Adrenal gland (tissue), 9 donors: ENCODE measurements at regions not wholly inside any gene's neighbourhood (a gene's known extent, or its start where the extent isn't known, plus 50 kb on each side); places are given as distances from the start of the nearest gene placed in this dataset.

ENCODE experiments used
- DNase-seq, 7 donors: peaks; one replicate each; pipeline ENCODE4 v3.0.0-alpha.2; 2019 to 2020
- H3K27ac ChIP-seq, 5 donors: fragments of 200-600 bp; sonication (generic) in 4 of 5; 1 replicate in 3 of 5; 2 replicates in 2 of 5; pipeline versions ENCODE4 v1.5.1 to v1.8.0; 2016 to 2020; ENCODE audit warnings: mild to moderate bottlenecking in 1 of 5
- H3K27me3 ChIP-seq: fragments of 200-600 bp; 2 replicates; pipeline ENCODE4 v1.8.0; 2021
- H3K36me3 ChIP-seq, 2 donors: fragments of 200-600 bp; replicated peaks in 1 of 2; 1 replicate in 1 of 2; 2 replicates in 1 of 2; pipeline versions ENCODE4 v1.5.1 to v1.8.0; 2018 to 2022
- H3K4me1 ChIP-seq, 2 donors: fragments of 200-600 bp; replicated peaks in 1 of 2; 1 replicate in 1 of 2; 2 replicates in 1 of 2; pipeline versions ENCODE4 v1.5.1 to v1.8.0; 2018 to 2021
- H3K4me3 ChIP-seq, 4 donors: fragments of 200-600 bp; sonication (generic) in 3 of 4; one replicate each; pipeline ENCODE4 v1.5.1; 2016 to 2018
- H3K9me3 ChIP-seq, 3 donors: fragments of 200-600 bp; sonication (generic) in 1 of 3; replicated peaks in 1 of 3; 1 replicate in 2 of 3; 2 replicates in 1 of 3; pipeline versions ENCODE4 v1.5.1 to v1.8.0; 2016 to 2021
- CTCF ChIP-seq, 6 experiments: fragments of 450-650 bp in 4 of 6; fragments of 200-600 bp in 2 of 6; sonication (generic) in 1 of 6; IDR thresholded peaks; 1 replicate in 5 of 6; 2 replicates in 1 of 6; pipeline versions ENCODE4 v1.5.1 to v1.8.0; 2016 to 2021; ENCODE audit warnings: antibody characterized with exemption in 6 of 6, mild to moderate bottlenecking in 2 of 6, moderate library complexity in 1 of 6
- POLR2A ChIP-seq, 2 donors: fragments of 450-650 bp; IDR thresholded peaks; one replicate each; pipeline ENCODE4 v1.6.1; 2017; ENCODE audit warnings: antibody characterized with exemption in 2 of 2, mild to moderate bottlenecking in 2 of 2, moderate library complexity in 1 of 2
- WGBS, 4 donors: extraction: QIAGEN DNeasy Blood & Tissue Kit in 2 of 4; methylation state at CpG; one replicate each; pipeline versions ENCODE4 v1.1.5 to v1.1.7; 2013 to 2017; 5-methylcytosine and 5-hydroxymethylcytosine counted together
- intact Hi-C, 2 donors: fragments of 100-400 bp; cut with DNase I; formaldehyde crosslinking; loops; one replicate each; pipeline versions ENCODE4 v1.14.1 to v1.15.0; 2022 to 2023
- donor health status: healthy with polysubstance abuse.
- donor health status: Bipolar disorder and iron deficiency.
- donor health status: DM: yes; HTN: yes; CAD: no.
- donor health status: DM: no; HTN: no; CAD: no.
- donor health status: DM: no; HTN: no; CAD: no.

- H3K27ac ChIP-seq: no peak overlapping the region
- H3K9me3 ChIP-seq: no peaks in the 10 kb centered on the region
- H3K4me1 ChIP-seq: no peaks in the 10 kb centered on the region
- no peaks in the 10 kb centered on the region for H3K36me3 ChIP-seq
- no peaks in the 10 kb centered on the region for H3K27me3 ChIP-seq
- DNase-seq: no peak
- intact Hi-C loops: no loop called here
- H3K4me3 ChIP-seq: no peak overlapping the region
- TF ChIP-seq CTCF (IDR thresholded peaks at IDR 0.05) (no peak), POLR2A (IDR thresholded peaks at IDR 0.05) (no peak)
Observed at GRCh38 chr4:58070726-58071125, 960.5 kb upstream of the IGFBP7 start.

- H3K4me1 ChIP-seq: no peaks in the 10 kb centered on the region
- no peaks in the 10 kb centered on the region for H3K36me3 ChIP-seq
- DNase-seq: no peak
- TF ChIP-seq CTCF (IDR thresholded peaks at IDR 0.05) (no peak), POLR2A (IDR thresholded peaks at IDR 0.05) (no peak)
- H3K27ac ChIP-seq: no peak overlapping the region
- no peaks in the 10 kb centered on the region for H3K27me3 ChIP-seq
- no peaks in the 10 kb centered on the region for H3K9me3 ChIP-seq
- 47 to 63% (median 51%) methylated on average over 3 of the region's 3 CpGs for WGBS, 4 donors
- H3K4me3 ChIP-seq: no peak overlapping the region
- intact Hi-C loops: no loop called here
Observed at GRCh38 chr4:58064653-58065052, 954.5 kb upstream of the IGFBP7 start.

GRCh38 chr4:58063404-58064160 lies 953.4 kb upstream of the IGFBP7 start:
- Histone ChIP-seq H3K4me3 (no peak overlapping the region), H3K9me3 (no peaks in the 10 kb centered on the region), H3K4me1 (no peaks in the 10 kb centered on the region), H3K27me3 (no peaks in the 10 kb centered on the region), H3K36me3 (no peaks in the 10 kb centered on the region), H3K27ac (no peak overlapping the region)
- DNase-seq: no peak
- intact Hi-C loops: no loop called here
- WGBS, 4 donors: 76 to 81% (median 78%) methylated on average over 6 of the region's 6 CpGs
- TF ChIP-seq CTCF (IDR thresholded peaks at IDR 0.05) (no peak), POLR2A (IDR thresholded peaks at IDR 0.05) (no peak)

- no peak for TF ChIP-seq CTCF (IDR thresholded peaks at IDR 0.05)
- TF ChIP-seq POLR2A (IDR thresholded peaks at IDR 0.05): no peak
- no peak for DNase-seq
- intact Hi-C loops: no loop called here
- Histone ChIP-seq H3K36me3 (no peaks in the 10 kb centered on the region), H3K4me1 (no peaks in the 10 kb centered on the region), H3K27me3 (no peaks in the 10 kb centered on the region), H3K9me3 (no peaks in the 10 kb centered on the region), H3K27ac (no peak overlapping the region), H3K4me3 (no peak overlapping the region)
Observed at GRCh38 chr4:58061967-58062366, 951.8 kb upstream of the IGFBP7 start.
